GM21529 (cell line): ENCODE measurements at regions not wholly inside any gene's neighbourhood (a gene's known extent, or its start where the extent isn't known, plus 50 kb on each side); places are given as distances from the start of the nearest gene placed in this dataset.
"Not testable (repeated sequence)": the region's sequence is repeated elsewhere in the genome, so short reads cannot be mapped to it uniquely, and the experiment has no call there.

Source experiments
- ATAC-seq: cut with Tn5 transposase; IDR thresholded peaks from one replicate; pipeline ENCODE4 v1.9.1; 2021; ENCODE audit not compliant: unreplicated experiment

DNA sequence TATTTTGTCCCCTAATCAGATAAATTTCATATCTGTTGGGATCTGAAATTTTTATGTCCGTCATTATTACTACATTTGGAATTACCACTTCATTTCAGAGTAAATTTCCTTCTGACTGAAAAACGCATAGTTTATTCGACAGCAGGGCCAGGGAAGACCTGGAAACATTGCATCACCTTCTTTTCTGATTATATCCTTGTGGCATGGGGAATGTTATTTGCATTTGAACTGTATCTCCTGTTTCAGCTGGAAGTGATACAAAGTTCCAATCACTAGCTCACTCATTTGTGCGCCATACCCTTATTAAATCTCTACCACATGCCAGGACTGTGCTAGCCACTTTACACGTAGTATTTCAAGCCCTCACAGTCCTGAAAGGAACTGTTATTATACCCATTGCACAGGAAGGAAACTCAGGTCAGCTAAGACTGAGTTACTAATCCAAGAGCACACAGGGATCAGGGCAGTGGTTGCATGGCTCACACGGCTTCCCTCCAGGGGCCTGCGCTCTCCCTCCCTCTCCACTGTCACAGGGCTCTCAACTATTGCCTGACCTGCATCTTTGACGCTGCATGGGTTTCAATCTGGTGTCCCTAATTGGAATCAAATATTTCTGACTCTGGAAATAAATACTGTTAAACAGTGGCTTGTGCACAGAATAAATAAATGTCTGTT is 84.4 kb upstream of the NANOS1 start:
- ATAC-seq, result no peak

- no peak for ATAC-seq
Measured at GRCh38 chr10:118948786-118949185, 80.7 kb upstream of the NANOS1 start.

DNA sequence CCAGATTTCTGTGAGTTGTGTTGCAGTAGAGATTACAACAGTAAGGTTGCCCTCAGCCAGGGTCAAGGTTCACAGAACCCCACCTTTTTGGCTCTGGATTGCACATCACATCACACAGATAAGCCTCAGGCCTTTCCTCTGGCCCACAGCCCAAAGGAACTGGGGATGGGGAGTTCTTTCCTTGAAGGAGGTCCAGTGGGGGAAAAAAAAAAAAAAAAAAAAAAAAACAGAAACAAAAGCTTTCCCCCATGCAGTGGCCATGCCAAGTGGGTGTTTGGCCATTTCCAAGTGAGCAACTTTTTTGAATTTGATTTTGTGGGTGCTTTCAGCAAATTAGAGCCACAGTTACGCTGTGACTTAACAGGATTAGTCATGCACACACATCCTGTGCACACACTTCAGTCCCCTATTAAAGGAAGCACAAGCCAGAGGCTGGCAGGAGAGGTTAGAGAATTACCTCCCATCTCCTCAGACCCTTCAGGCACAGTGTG is 79.3 kb upstream of the NANOS1 start:
- no peak for ATAC-seq

- no peak for ATAC-seq
Measured at GRCh38 chr10:118950997-118951637, 78.4 kb upstream of the NANOS1 start.

DNA sequence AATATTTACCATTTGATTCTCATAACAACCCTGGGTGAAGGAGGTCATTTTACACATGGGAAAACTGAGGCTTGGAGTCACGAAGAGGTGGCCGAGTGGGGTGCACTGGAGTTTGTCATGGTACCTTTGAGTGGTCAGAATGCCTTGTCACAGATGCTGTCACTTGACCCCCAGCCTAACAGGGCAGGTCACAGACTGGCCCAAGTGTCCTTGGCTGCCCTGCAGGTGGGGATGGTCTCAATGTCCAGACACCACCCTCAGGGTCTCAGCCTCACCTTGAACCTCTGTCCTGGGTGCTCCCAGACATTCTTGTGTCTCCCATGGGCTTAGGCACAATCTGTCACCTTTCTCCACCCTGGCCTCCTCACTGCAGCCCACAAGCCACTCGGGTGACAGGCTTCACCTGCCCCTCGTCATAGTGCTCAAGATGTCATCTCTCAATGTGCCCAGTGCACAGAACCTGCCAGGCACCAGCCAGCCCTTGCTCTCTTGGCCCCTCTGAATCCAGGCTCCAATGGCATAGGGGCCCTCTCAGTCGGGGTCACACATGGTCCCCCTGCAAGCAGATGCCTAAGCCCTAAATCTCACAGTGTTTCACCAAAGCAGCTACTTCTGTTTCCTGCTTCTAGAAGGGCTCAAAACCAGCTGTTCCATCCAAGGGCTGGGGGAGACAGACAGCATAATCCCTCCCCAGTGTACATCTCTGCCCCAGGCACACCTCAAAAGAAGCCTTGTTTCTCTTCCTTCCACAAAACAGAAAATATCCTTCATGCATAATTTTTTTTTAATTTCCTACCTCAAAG is 76.8 kb upstream of the NANOS1 start:
- no peak for ATAC-seq

DNA sequence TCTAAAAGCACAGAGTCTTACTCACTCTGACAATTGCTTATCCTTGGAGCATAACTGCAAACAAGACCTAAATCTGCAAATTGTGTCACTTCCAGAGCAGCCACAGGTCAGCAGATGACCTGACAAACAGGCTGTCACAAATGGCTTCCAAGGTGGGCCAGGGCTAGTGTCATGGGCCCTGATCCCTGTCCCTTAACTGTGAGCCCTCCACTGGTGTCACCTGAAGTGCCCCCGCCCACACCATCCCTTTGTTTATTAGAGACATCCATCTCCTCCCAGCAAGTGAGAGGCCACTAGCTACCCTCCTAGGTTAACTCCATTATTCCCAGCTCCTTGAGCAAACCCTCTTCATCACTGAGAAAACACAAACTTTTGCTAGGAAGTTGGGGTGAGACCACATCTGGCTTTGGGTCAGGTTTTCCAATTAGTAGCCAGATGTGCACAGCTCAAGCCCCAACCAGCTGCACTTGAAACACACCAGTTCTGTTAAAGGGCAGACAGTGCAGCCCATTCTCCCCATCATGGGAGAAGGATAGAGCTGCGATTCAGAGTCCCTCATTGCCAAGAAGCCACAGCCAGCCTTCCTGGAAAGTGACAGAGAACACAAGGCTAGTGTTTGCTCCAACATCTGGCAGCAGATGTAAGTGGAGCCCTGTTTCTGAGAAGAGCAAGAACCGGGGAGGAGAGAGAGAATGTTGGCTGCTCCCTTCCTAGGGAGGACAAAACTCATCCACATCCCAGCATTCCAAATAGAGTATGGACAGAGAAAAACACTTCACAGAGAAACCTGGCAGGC is 75.7 kb upstream of the NANOS1 start:
- ATAC-seq, result no peak

DNA sequence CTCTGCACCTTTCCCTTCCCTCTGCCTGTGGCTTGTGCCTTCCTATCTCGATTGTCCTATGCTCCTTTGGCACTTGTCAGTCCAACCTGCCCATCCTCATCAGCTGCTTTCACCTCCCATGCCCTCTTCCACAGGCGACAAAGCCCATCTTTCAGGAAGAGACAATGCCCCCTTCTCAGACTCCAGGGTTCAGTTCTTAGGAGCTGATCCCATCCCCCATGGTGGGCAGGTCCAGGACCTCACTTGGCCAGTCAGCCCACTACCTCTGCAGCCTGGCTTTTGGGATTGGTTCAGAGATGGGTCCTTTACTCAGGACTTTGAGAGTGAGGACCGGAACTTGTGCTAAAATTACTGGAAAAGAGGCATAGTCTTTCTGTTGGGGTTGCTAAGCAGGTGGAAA is 74.0 kb upstream of the NANOS1 start:
- ATAC-seq, result no peak

- ATAC-seq, result no peak
Measured at GRCh38 chr10:118955951-118956801, 73.3 kb upstream of the NANOS1 start.

- ATAC-seq, result no peak
Measured at GRCh38 chr10:118956802-118957442, 72.6 kb upstream of the NANOS1 start.

- ATAC-seq, result no peak
Measured at GRCh38 chr10:118957443-118957825, 72.1 kb upstream of the NANOS1 start.

DNA sequence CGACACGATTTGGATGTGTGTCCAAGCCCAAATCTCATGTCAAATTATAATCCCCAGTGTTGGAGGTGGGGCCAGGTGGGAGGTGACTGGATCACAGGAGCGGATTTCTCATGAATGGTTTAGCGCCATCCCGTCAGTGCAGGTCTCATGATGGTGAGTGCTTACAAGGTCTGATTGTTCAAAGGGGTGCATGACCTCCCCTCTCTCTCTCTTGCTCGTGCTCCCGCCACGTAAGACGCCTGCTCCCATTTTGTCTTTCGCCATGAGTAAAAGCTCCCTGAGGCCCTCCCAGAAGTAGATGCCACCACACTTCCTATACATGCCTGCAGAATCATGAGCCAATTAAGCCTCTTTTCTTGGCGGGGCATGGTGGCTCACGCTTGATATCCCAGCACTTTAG is 71.5 kb upstream of the NANOS1 start:
- ATAC-seq, result no peak

DNA sequence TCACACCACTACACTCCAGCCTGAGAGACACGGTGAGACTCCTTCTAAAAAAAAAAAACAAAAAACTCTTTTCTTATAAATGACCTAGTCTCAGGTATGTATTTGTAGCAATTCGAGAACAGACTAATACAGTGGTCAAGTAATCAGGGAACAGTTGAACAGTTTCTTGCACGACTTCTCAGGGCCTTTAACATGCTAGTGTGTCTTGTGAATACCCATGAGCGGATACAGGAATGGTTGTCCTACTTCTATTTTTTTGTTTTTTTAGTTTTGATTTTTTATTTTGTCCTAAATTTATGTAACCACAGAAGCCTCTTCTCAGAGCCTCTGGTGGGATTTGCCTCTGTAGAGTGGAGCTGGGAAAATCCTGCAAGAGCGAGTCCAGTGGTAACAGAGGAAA is 71.0 kb upstream of the NANOS1 start:
- no peak for ATAC-seq

- ATAC-seq, result no peak
Measured at GRCh38 chr10:118958984-118959925, 70.3 kb upstream of the NANOS1 start.

DNA sequence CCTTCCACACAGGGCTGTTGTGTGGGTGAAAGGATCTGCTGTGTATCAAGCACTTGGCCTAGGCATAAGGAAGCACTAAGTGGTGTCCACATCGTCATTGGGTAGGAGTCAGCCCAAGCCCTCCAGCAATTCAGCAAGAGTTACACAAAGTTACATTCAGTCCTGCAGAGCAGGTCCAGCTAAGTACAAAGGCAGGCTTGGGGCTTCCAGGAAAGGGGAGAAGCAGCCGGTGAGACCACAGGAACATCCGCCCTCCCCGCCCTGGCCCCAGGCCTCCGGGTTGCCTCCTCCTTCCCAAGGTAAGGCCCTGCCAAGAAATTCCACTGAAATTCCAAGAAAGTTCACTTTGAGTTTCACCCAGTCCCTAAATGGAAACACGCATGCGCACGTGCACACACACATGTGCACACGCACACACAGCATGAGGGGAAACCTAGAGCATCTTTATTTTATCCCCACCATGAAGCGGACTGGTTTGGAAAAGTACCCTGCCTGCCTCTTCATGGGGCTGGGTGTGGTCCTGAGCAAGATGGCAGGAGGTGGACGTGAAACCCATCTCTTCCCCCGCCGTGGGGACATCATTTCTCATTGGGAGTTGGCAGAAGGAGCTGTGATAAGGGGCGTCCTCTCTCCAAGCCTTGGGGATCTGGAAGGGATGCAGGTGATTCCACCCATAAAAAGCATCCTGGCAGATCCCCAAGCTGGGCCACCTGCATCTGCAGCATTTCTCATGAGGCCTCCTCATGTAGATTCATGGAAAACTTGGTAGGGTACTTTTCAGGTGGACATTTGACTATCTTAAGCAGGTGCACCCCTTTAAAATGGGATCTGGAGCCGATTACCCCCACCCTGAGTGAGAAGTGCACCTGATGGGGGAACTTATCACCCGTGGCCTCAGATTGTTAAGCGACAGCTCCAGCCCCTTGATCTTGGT is 69.1 kb upstream of the NANOS1 start:
- ATAC-seq, result no peak

GRCh38 chr10:118961436-118961835 is 68.1 kb upstream of the NANOS1 start:
- ATAC-seq, result no peak

DNA sequence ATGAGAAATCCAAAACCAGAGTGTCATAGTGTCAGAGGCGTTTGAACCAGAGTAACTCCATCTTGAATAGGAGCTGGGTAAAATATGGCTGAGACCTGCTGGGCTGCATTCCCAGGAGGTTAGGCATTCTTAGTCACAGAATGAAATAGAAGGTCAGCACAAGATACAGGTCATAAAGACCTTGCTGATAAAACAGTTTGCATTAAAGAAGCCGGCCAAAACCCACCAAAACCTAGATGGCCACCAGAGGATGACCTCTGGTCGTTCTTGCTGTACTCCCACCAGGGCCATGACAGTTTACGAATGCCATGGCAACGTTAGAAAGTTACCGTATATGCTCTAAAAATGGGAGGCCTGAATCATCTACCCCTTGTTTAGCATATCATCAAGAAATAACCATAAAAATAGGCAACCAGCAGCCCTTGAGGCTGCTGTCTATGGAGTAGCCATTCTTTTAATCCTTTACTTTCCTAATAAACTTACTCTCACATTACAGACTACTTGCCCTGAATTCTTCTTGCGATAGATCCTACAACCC is 67.1 kb upstream of the NANOS1 start:
- not testable (repeated sequence) for ATAC-seq

DNA sequence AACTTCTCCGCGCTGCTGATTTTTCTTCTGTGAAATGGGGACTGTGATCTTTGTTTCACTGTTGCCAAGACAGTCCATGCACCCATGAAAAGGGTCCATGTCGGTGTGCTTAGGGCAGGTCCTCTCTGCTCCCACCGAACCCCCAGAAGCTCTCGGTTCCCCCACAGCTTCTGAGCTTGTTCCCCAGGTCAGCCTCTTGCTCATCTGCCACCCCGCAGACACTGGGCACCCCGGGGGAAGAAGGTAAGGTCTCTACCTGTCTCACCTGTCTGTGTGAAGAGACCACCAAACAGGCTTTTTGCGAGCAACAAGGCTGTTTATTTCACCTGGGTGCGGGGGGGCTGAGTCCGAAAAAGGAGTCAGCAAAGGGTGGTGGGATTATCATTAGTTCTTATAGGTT is 66.2 kb upstream of the NANOS1 start:
- ATAC-seq, result no peak
